Endothelial cell of umbilical vein (primary cell): ENCODE measurements at regions not wholly inside any gene's neighbourhood (a gene's known extent, or its start where the extent isn't known, plus 50 kb on each side); places are given as distances from the start of the nearest gene placed in this dataset.

Experiments used
- EZH2 ChIP-seq: IDR thresholded peaks from 2 replicates; pipeline ENCODE4 v1.6.1; 2012; ENCODE audit warnings: borderline replicate concordance, low read depth, mild to moderate bottlenecking, moderate library complexity, low read length, inconsistent platforms; ENCODE audit not compliant: severe bottlenecking
- TF ChIP-seq, protein P1 (sequence below), 2 donors: IDR thresholded peaks; 1 replicate in 1 of 2; 2 replicates in 1 of 2; pipeline ENCODE4 v1.5.1; 2011; ENCODE audit warnings: low read length in 2 of 2, mild to moderate bottlenecking in 2 of 2, moderate library complexity in 2 of 2, control low read depth in 1 of 2, inconsistent platforms in 1 of 2, low read depth in 1 of 2; ENCODE audit not compliant: insufficient read depth in 1 of 2; ENCODE audit errors: extremely low read depth in 1 of 2

DNA sequence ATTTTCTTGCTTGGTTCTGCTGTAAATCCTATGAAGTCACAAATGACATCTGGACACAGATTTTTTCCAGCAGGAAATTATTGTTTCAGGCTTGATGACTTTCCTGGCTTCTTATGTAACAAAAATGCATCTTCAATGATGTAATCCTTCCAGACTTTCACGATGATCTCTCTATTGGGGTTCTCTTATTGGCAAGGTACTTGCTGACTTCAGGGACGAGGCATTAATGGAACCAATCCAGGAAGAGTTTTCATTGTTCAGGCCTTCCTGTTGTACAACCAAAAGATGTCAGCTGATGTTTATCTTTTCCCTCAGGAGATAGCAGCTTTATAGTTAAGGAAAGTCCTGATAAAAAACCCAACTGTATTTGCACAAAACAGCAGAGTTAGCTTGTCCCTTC, 118.5 kb upstream of the MMS22L start:
- TF ChIP-seq EZH2 = no peak
- TF ChIP-seq, protein P1, sequence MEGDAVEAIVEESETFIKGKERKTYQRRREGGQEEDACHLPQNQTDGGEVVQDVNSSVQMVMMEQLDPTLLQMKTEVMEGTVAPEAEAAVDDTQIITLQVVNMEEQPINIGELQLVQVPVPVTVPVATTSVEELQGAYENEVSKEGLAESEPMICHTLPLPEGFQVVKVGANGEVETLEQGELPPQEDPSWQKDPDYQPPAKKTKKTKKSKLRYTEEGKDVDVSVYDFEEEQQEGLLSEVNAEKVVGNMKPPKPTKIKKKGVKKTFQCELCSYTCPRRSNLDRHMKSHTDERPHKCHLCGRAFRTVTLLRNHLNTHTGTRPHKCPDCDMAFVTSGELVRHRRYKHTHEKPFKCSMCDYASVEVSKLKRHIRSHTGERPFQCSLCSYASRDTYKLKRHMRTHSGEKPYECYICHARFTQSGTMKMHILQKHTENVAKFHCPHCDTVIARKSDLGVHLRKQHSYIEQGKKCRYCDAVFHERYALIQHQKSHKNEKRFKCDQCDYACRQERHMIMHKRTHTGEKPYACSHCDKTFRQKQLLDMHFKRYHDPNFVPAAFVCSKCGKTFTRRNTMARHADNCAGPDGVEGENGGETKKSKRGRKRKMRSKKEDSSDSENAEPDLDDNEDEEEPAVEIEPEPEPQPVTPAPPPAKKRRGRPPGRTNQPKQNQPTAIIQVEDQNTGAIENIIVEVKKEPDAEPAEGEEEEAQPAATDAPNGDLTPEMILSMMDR (IDR thresholded peaks at IDR 0.05; ENCODE audit: extremely low read depth in 1 of 2, insufficient read depth in 1 of 2, low read depth in 1 of 2, low read length in 2 of 2) = no peak
